ENCODE measurements at regions not wholly inside any gene's neighbourhood (a gene's known extent, or its start where the extent isn't known, plus 50 kb on each side); places are given as distances from the start of the nearest gene placed in this dataset.

DNA sequence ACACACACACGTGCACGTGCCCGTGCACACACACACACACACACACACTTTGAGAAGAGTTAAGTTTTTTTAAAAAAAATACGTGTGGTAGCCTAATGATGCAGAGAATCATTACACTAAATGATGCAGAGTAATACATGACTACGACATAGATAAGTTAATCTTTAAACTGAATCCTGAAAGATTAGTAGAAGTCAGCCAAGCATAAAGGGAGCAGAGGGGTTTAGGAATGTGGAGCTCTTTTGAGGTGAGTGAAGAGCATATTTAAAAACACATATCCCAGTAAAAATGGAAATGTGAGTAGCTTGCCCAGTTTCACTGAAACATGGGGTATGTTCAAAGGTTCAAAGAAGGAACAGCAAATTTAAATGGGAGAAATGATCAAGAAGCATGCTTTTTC lies 61.3 kb upstream of the TYRP1 start:
- no peaks in the 10 kb centered on the region for H3K9me3 ChIP-seq (ENCODE audit: control insufficient read depth in 2 of 2, low read length in 2 of 2)
- no peaks in the 10 kb centered on the region for H3K27me3 ChIP-seq (ENCODE audit: control insufficient read depth in 1 of 2, insufficient read depth in 2 of 2, low read length in 2 of 2)
- no peak overlapping the region for H3K4me3 ChIP-seq (ENCODE audit: low read length in 2 of 2)
- no peak overlapping the region for H3K27ac ChIP-seq (ENCODE audit: low read length)
- H3K4me1 ChIP-seq (ENCODE audit: control insufficient read depth, insufficient read depth, low read length), result no peaks in the 10 kb centered on the region
- H3K36me3 ChIP-seq (ENCODE audit: control insufficient read depth in 2 of 2, insufficient read depth in 2 of 2, low read length in 2 of 2), result no peaks in the 10 kb centered on the region
- H3K9ac ChIP-seq (ENCODE audit: low read length in 2 of 2), result no peak overlapping the region

DNA sequence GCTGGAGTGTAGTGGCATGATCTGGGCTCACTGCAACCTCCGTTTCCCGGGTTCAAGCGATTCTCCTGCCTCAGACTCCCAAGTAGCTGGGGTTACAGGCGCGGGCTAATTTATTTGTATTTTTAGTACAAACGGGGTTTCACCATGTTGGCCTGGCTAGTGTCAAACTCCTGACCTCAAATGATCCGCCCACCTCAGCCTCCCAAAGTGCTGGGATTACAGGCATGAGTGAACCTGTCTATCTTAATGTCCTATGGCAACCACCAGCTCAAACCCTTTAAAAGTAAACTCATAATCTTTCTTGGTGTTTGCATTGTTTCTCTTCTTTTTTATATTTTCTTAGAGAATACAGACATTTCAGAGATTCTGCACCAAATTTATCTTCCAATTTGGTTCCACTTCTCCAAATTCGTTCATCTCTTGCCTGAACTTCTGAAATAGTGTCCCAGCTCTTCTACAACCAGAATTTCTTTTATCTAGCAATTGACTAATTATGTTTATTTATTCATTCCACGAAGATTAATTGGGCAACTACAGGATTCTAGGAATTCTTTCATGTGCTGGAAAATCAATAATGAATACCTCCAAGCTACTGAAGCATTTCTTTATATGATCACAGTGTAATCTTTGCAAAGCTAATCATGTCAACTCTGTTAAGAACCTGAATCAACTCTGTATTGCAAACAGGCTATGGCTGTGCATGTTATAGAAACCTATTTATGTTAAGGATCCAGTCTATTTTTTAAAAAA lies 60.0 kb upstream of the TYRP1 start:
- no peak overlapping the region for H3K4me3 ChIP-seq (ENCODE audit: low read length in 2 of 2)
- H3K27ac ChIP-seq (ENCODE audit: low read length), result no peak overlapping the region
- no peaks in the 10 kb centered on the region for H3K4me1 ChIP-seq (ENCODE audit: control insufficient read depth, insufficient read depth, low read length)
- H3K27me3 ChIP-seq (ENCODE audit: control insufficient read depth in 1 of 2, insufficient read depth in 2 of 2, low read length in 2 of 2), result peaks cover 0 to 3% of the 10 kb centered on the region in 2 donors
- no peaks in the 10 kb centered on the region for H3K36me3 ChIP-seq (ENCODE audit: control insufficient read depth in 2 of 2, insufficient read depth in 2 of 2, low read length in 2 of 2)
- H3K9me3 ChIP-seq (ENCODE audit: control insufficient read depth in 2 of 2, low read length in 2 of 2), result no peaks in the 10 kb centered on the region
- H3K9ac ChIP-seq (ENCODE audit: low read length in 2 of 2), result no peak overlapping the region

DNA sequence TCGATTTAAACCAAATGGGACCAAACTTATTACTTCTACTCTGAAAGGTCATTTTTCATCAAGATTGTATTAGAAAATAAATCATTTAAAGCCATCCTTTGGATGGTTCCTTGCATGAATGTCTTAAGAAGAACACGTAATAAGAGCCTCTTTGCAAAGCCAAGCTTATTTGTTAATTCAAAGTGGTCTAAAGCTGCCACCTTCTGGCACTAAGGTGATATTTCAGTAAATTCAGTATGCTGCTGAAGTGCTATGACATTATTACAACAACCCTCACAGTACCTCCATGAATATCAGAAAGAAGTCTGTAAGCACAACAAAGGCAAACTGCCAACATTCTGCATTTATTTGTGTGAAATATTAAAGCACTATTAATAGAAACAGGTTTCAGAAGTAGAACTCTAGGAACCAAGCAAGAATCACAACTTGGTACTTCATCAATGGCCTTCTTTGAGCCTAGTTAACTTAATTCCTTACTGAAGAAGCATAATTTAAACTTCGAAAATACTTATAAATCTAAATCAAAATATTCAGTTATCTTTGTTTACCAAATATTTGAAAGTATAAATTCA lies 53.1 kb upstream of the TYRP1 start:
- H3K9me3 ChIP-seq (ENCODE audit: control insufficient read depth in 2 of 2, low read length in 2 of 2), result no peaks in the 10 kb centered on the region
- no peaks in the 10 kb centered on the region for H3K4me1 ChIP-seq (ENCODE audit: control insufficient read depth, insufficient read depth, low read length)
- H3K27me3 ChIP-seq (ENCODE audit: control insufficient read depth in 1 of 2, insufficient read depth in 2 of 2, low read length in 2 of 2), result peaks cover 0 to 3% of the 10 kb centered on the region in 2 donors
- no peaks in the 10 kb centered on the region for H3K36me3 ChIP-seq (ENCODE audit: control insufficient read depth in 2 of 2, insufficient read depth in 2 of 2, low read length in 2 of 2)
- no peak overlapping the region for H3K9ac ChIP-seq (ENCODE audit: low read length in 2 of 2)
- H3K27ac ChIP-seq (ENCODE audit: low read length), result no peak overlapping the region
- H3K4me3 ChIP-seq (ENCODE audit: low read length in 2 of 2), result no peak overlapping the region

DNA sequence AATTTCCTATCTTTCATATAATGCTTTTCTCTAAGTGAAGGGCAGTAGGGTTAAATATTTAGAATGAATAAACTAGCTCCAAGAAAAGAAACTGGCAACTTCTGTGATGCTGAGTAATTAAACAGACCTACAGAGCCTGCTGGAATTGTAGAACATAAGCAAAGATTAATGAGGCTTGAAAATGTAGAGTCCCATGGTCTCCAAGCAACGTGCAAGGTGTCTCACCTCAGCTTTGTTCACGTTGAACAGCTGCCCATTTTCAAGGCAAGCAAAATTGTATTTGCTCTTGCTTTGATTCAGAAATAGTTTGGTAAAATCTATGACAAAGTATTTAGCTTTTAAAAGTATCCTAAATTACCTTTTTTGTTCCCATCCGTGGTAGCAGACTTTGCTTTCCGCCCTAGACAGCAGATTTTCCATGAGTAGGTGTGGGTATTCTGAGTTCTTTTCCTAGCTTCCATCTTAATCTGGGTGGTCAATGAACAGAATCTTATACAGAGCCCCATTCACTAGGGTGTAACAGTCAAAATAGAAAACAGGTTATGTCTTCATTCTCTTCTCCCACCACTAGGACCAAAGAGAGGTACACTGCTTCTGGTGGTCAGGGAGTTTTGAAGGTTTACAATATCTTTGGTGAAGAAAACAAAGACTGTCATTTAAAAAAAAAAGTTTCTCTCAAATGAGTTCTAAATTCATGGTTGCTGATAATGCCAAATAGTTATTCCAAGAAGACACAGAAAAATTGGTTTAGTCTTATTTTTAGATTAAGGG lies 52.1 kb upstream of the TYRP1 start:
- H3K9me3 ChIP-seq (ENCODE audit: control insufficient read depth in 2 of 2, low read length in 2 of 2), result no peaks in the 10 kb centered on the region

More for the DNA sequence above, 52.1 kb upstream of the TYRP1 start:
- Histone ChIP-seq H3K27me3 (ENCODE audit: control insufficient read depth in 1 of 2, insufficient read depth in 2 of 2, low read length in 2 of 2) (peaks cover 0 to 3% of the 10 kb centered on the region in 2 donors), H3K9ac (ENCODE audit: low read length in 2 of 2) (no peak overlapping the region), H3K27ac (ENCODE audit: low read length) (no peak overlapping the region), H3K4me3 (ENCODE audit: low read length in 2 of 2) (no peak overlapping the region), H3K4me1 (ENCODE audit: control insufficient read depth, insufficient read depth, low read length) (no peaks in the 10 kb centered on the region), H3K36me3 (ENCODE audit: control insufficient read depth in 2 of 2, insufficient read depth in 2 of 2, low read length in 2 of 2) (no peaks in the 10 kb centered on the region)

Data from stomach smooth muscle (tissue), 2 donors.